ENCODE measurements at regions not wholly inside any gene's neighbourhood (a gene's known extent, or its start where the extent isn't known, plus 50 kb on each side); places are given as distances from the start of the nearest gene placed in this dataset.

- intact Hi-C loops (cut with micrococcal nuclease; ENCODE audit: unreplicated experiment) (no loop called here), in situ Hi-C loops (cut with MboI) (no loop called here)
- BruUV-seq (replicated peaks): no TSS peak
- H3K9ac ChIP-seq (ENCODE audit: control insufficient read depth, insufficient read depth, low read length): no peak overlapping the region
- H3K9me3 ChIP-seq (replicated peaks; ENCODE audit: control insufficient read depth, insufficient read depth, low read length): no peaks in the 10 kb centered on the region
- H3K27me3 ChIP-seq (replicated peaks in 1 of 2; ENCODE audit: control insufficient read depth in 2 of 2, insufficient read depth in 2 of 2, low read length in 1 of 2): no peaks in the 10 kb centered on the region
- no peak for ATAC-seq
- H3K27ac ChIP-seq (ENCODE audit: control insufficient read depth, insufficient read depth): no peak overlapping the region
- no peaks in the 10 kb centered on the region for H3K4me1 ChIP-seq (ENCODE audit: control insufficient read depth, insufficient read depth, low read length)
- POLR2A ChIA-PET: no interaction called here
- DNase-seq (ENCODE audit: low read depth, low spot score): no peak
- no peak for FAIRE-seq
- no peak overlapping the region for H3K4me3 ChIP-seq
- H3K4me2 ChIP-seq (ENCODE audit: control insufficient read depth, insufficient read depth): no peak overlapping the region
- H4K20me1 ChIP-seq (ENCODE audit: control insufficient read depth, insufficient read depth): no peaks in the 10 kb centered on the region
- RAD21 ChIA-PET (ENCODE audit: unreplicated experiment): no interaction called here
- CTCF ChIA-PET: no interaction called here
- no peaks in the 10 kb centered on the region for H3K79me2 ChIP-seq (ENCODE audit: control insufficient read depth, insufficient read depth, low read length)
- SMC1A ChIA-PET (ENCODE audit: uncharacterized antibody, unreplicated experiment): interaction anchor here (0.9 kb wide), 1 partner anchor 9 kb away, joined by 3 read pairs; no protein-coding TSS in a partner anchor
- H3K36me3 ChIP-seq (ENCODE audit: control insufficient read depth in 2 of 2, insufficient read depth in 2 of 2, low read length in 1 of 2): no peaks in the 10 kb centered on the region
- no peak overlapping the region for H2AFZ ChIP-seq (ENCODE audit: control insufficient read depth, low read depth, low read length)
- TF ChIP-seq MTA3 (IDR thresholded peaks at IDR 0.05; ENCODE audit: borderline replicate concordance, low read length): no peak
- no peak for TF ChIP-seq ZNF24 (IDR thresholded peaks at IDR 0.05)
- no peak for TF ChIP-seq ELK1 (IDR thresholded peaks at IDR 0.05; ENCODE audit: low read depth, low read length)
- no peak for TF ChIP-seq NFYB (IDR thresholded peaks at IDR 0.05; ENCODE audit: insufficient read depth, low read depth, low read length)
- TF ChIP-seq E2F8 (IDR thresholded peaks at IDR 0.05; ENCODE audit: low read depth, partially characterized antibody): no peak
- TF ChIP-seq REST (IDR thresholded peaks at IDR 0.05; ENCODE audit: low read depth, low read length): no peak
- TF ChIP-seq WRNIP1 (IDR thresholded peaks at IDR 0.05; ENCODE audit: borderline replicate concordance, low read depth, low read length): no peak
- no peak for TF ChIP-seq SREBF2 (IDR thresholded peaks at IDR 0.05; ENCODE audit: low read length)
- no peak for TF ChIP-seq E2F4 (IDR thresholded peaks at IDR 0.05; ENCODE audit: low read depth, low read length)
- TF ChIP-seq CHD2 (IDR thresholded peaks at IDR 0.05; ENCODE audit: borderline replicate concordance, low read depth, low read length): no peak
- no peak for TF ChIP-seq EGR1 (IDR thresholded peaks at IDR 0.05; ENCODE audit: borderline replicate concordance in 1 of 2, low read depth in 2 of 2, low read length in 2 of 2)
- no peak for TF ChIP-seq HDAC2 (IDR thresholded peaks at IDR 0.05)
- TF ChIP-seq LARP7 (IDR thresholded peaks at IDR 0.05): no peak
- no peak for TF ChIP-seq ZBTB11 (CRISPR knock-in tag; IDR thresholded peaks at IDR 0.05)
These were observed 361.8 kb upstream of the ADGRB3 start for GRCh38 chr6:68273297-68273696.
